ENCODE measurements at regions not wholly inside any gene's neighbourhood (a gene's known extent, or its start where the extent isn't known, plus 50 kb on each side); places are given as distances from the start of the nearest gene placed in this dataset.

DNA sequence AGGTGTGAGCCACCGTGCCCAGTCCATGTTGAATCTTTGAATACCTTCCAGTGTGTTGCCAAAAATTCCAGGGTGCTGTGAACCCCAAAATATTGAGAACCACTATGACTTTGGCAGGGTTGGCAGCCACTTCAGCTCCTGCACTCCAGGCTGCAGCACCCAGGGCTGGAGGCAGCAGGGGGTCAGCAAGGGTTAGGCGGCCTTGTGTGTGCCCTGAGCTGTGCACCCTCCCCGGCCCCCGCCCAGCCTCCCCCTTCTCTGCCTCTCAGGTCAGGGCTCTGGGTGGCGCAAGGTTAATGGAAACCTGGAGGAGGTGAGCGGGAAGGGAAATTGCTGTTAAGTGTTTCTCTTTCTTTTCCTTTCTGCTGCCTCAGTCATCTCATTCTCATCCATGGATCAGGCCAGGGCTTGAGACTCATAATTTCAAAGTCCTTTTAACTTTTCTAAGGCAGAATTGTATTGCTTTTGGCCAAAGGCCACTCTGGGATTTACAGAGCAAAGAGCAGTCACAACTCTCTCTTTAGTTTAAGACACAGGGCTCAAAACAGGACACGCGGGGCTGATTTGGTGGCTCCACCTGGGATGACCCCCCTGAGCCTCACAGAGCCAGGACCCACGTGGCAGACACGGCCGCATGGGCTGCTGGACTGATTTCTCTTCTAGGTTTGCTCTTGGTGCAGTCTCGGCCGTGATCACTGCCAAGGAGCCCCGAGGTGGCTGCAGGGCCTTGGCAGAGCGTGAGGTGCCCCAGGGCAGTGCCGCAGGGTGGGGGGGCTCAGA lies 212.3 kb downstream of the PTPRU start:
- no peaks in the 10 kb centered on the region for H3F3A ChIP-seq (ENCODE audit: control insufficient read depth, insufficient read depth)
- no peak for TF ChIP-seq EZH2phosphoT487 (IDR thresholded peaks at IDR 0.05; ENCODE audit: borderline replicate concordance, low read length)
- TF ChIP-seq, protein P1, sequence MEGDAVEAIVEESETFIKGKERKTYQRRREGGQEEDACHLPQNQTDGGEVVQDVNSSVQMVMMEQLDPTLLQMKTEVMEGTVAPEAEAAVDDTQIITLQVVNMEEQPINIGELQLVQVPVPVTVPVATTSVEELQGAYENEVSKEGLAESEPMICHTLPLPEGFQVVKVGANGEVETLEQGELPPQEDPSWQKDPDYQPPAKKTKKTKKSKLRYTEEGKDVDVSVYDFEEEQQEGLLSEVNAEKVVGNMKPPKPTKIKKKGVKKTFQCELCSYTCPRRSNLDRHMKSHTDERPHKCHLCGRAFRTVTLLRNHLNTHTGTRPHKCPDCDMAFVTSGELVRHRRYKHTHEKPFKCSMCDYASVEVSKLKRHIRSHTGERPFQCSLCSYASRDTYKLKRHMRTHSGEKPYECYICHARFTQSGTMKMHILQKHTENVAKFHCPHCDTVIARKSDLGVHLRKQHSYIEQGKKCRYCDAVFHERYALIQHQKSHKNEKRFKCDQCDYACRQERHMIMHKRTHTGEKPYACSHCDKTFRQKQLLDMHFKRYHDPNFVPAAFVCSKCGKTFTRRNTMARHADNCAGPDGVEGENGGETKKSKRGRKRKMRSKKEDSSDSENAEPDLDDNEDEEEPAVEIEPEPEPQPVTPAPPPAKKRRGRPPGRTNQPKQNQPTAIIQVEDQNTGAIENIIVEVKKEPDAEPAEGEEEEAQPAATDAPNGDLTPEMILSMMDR (IDR thresholded peaks at IDR 0.05; ENCODE audit: low read depth, low read length, poor library complexity, severe bottlenecking) = no peak
- H3K4me1 ChIP-seq (ENCODE audit: control insufficient read depth, low read length) = no peaks in the 10 kb centered on the region
- H3K36me3 ChIP-seq (ENCODE audit: control insufficient read depth, low read length) = no peaks in the 10 kb centered on the region
- H4K20me1 ChIP-seq (ENCODE audit: control insufficient read depth, insufficient read depth, low read depth, low read length) = no peaks in the 10 kb centered on the region
- no peaks in the 10 kb centered on the region for H3K9me3 ChIP-seq (ENCODE audit: control insufficient read depth, insufficient read depth, low read length)
- H3K27ac ChIP-seq (ENCODE audit: low read depth, low read length) = no peak overlapping the region
- H3K27me3 ChIP-seq (ENCODE audit: control insufficient read depth, low read length) = no peaks in the 10 kb centered on the region
- no peak overlapping the region for H3K4me3 ChIP-seq (ENCODE audit: low read length)
- H3K79me2 ChIP-seq (ENCODE audit: control insufficient read depth, low read length) = no peaks in the 10 kb centered on the region
- H3K9me2 ChIP-seq (replicated peaks; ENCODE audit: control insufficient read depth, low read length) = no peaks in the 10 kb centered on the region
- no peak overlapping the region for H3K4me2 ChIP-seq (ENCODE audit: low read length)

DNA sequence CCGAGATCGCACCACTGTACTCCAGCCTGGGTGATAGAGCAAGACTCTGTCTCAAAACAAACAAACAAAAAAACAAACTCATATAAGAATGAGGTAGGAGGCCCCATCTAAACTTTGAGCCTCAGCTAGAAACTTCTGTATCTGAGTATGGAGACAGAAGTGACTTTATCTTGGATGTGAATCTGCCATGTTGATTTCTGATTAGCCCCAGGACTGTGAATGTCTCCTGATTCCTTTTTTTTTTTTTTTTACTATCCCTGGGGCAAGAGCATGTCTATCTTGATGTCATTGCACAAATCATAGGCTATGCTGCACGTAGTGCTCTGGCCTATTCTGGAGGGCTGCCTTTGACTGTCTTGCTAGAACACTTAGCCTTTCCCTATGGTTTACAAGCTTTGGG lies 211.0 kb downstream of the PTPRU start:
- Histone ChIP-seq H3K27ac (ENCODE audit: low read depth, low read length) (no peak overlapping the region), H3K4me3 (ENCODE audit: low read length) (no peak overlapping the region), H3K4me2 (ENCODE audit: low read length) (no peak overlapping the region), H3K9me2 (replicated peaks; ENCODE audit: control insufficient read depth, low read length) (no peaks in the 10 kb centered on the region), H3K79me2 (ENCODE audit: control insufficient read depth, low read length) (no peaks in the 10 kb centered on the region), H3F3A (ENCODE audit: control insufficient read depth, insufficient read depth) (no peaks in the 10 kb centered on the region), H3K27me3 (ENCODE audit: control insufficient read depth, low read length) (no peaks in the 10 kb centered on the region), H3K9me3 (ENCODE audit: control insufficient read depth, insufficient read depth, low read length) (no peaks in the 10 kb centered on the region), H4K20me1 (ENCODE audit: control insufficient read depth, insufficient read depth, low read depth, low read length) (no peaks in the 10 kb centered on the region), H3K4me1 (ENCODE audit: control insufficient read depth, low read length) (no peaks in the 10 kb centered on the region), H3K36me3 (ENCODE audit: control insufficient read depth, low read length) (no peaks in the 10 kb centered on the region)
- no peak for TF ChIP-seq EZH2phosphoT487 (IDR thresholded peaks at IDR 0.05; ENCODE audit: borderline replicate concordance, low read length)
- TF ChIP-seq, protein P1 (IDR thresholded peaks at IDR 0.05; ENCODE audit: low read depth, low read length, poor library complexity, severe bottlenecking) = no peak

DNA sequence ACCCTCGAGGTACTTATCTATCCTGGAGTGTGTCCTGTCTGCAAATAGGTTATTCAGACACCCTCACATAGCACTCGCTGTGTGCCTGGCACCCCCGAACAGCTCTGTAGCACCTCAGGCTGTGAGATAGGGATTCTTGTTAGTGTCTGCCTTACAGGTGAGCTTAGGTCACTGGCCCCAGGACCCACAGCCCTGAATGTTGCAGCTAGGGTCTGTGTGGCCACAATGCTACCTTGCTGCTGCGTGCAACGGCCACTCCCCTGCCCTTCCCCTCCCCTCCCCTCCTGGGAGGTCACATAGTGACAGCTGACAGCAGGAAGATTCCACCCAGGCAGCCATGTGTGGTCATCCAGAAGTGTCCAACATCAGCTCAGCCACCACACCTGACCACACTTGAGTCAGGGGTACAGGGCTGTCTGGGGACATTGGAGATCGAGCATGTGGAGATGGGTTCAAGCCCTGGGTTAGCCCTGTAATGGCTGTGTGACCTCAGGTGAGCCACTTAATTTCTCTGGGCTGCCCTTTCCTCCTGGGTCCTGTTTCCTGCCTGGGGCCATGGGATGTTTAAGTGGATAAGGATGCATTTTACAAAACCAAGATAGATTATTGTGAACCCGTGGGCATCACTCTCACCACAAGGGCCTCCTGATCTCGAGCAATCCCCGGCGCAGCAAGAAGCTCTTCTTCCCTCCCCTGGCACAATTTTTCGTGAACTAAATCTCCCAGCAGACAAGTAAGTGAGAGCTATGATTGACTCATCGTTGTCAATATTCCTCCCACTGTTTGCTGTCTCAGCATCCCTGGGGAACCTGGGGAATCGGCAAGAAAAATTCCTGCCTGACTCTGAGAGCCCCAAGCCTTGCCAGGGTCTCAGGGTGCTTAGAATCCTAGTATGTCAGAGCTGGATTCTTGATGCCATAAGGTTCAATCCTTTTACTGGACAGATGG lies 208.7 kb downstream of the PTPRU start:
- Histone ChIP-seq H3K4me2 (ENCODE audit: low read length) (no peak overlapping the region), H3K4me1 (ENCODE audit: control insufficient read depth, low read length) (no peaks in the 10 kb centered on the region), H3K9me2 (replicated peaks; ENCODE audit: control insufficient read depth, low read length) (no peaks in the 10 kb centered on the region), H3K36me3 (ENCODE audit: control insufficient read depth, low read length) (no peaks in the 10 kb centered on the region), H3K27me3 (ENCODE audit: control insufficient read depth, low read length) (no peaks in the 10 kb centered on the region), H3K27ac (ENCODE audit: low read depth, low read length) (no peak overlapping the region), H3K4me3 (ENCODE audit: low read length) (no peak overlapping the region), H3F3A (ENCODE audit: control insufficient read depth, insufficient read depth) (no peaks in the 10 kb centered on the region), H3K79me2 (ENCODE audit: control insufficient read depth, low read length) (no peaks in the 10 kb centered on the region), H3K9me3 (ENCODE audit: control insufficient read depth, insufficient read depth, low read length) (no peaks in the 10 kb centered on the region), H4K20me1 (ENCODE audit: control insufficient read depth, insufficient read depth, low read depth, low read length) (no peaks in the 10 kb centered on the region)
- TF ChIP-seq, protein P1 (IDR thresholded peaks at IDR 0.05; ENCODE audit: low read depth, low read length, poor library complexity, severe bottlenecking) = no peak
- TF ChIP-seq EZH2phosphoT487 (IDR thresholded peaks at IDR 0.05; ENCODE audit: borderline replicate concordance, low read length) = no peak
